ENCODE measurements at regions not wholly inside any gene's neighbourhood (a gene's known extent, or its start where the extent isn't known, plus 50 kb on each side); places are given as distances from the start of the nearest gene placed in this dataset.
A peak's percentile ranks its signal among the peaks of the same experiment; 100 is the strongest.

GRCh38 chr18:39966275-39966674 lies 1988.8 kb upstream of the PIK3C3 start:
- intact Hi-C loops (cut with DNase I) = no loop called here
- Histone ChIP-seq H3K27me3 (no peaks in the 10 kb centered on the region), H3K9me3 (no peaks in the 10 kb centered on the region), H3K4me1 (no peaks in the 10 kb centered on the region), H3K4me3 (no peak overlapping the region), H3K27ac (no peak overlapping the region), H3K36me3 (no peaks in the 10 kb centered on the region)
- no peak for ATAC-seq
- TF ChIP-seq POLR2A (IDR thresholded peaks at IDR 0.05) = no peak
- peak in 1 of 12 donors; percentile 4 for TF ChIP-seq CTCF (IDR thresholded peaks at IDR 0.05)
- WGBS, 4 donors = 59 to 61% (median 60%) methylated on average over 3 of the region's 3 CpGs
- DNase-seq = no peak

GRCh38 chr18:39962546-39962945 lies 1992.5 kb upstream of the PIK3C3 start:
- no peaks in the 10 kb centered on the region for H3K27me3 ChIP-seq
- ATAC-seq = no peak

GRCh38 chr18:39960550-39960949 lies 1994.5 kb upstream of the PIK3C3 start:
- TF ChIP-seq POLR2A (IDR thresholded peaks at IDR 0.05) (no peak), CTCF (IDR thresholded peaks at IDR 0.05) (no peak)
- Histone ChIP-seq H3K36me3 (no peaks in the 10 kb centered on the region), H3K27ac (no peak overlapping the region), H3K9me3 (no peaks in the 10 kb centered on the region), H3K4me3 (no peak overlapping the region), H3K27me3 (no peaks in the 10 kb centered on the region), H3K4me1 (no peaks in the 10 kb centered on the region)
- ATAC-seq (no peak), DNase-seq (no peak)
- intact Hi-C loops (cut with DNase I) = no loop called here
- whole genome bisulfite sequencing, 4 donors = 91 to 100% (median 96%) methylated on average over 1 of the region's 1 CpG

More at GRCh38 chr18:39962546-39962945, 1992.5 kb upstream of the PIK3C3 start:
- WGBS, 4 donors = 77 to 92% (median 86%) methylated on average over 2 of the region's 2 CpGs
- no peaks in the 10 kb centered on the region for H3K4me1 ChIP-seq
- intact Hi-C loops (cut with DNase I) = no loop called here
- no peak overlapping the region for H3K27ac ChIP-seq
- H3K36me3 ChIP-seq = no peaks in the 10 kb centered on the region
- no peak overlapping the region for H3K4me3 ChIP-seq
- no peak for DNase-seq
- no peaks in the 10 kb centered on the region for H3K9me3 ChIP-seq
- no peak for TF ChIP-seq POLR2A (IDR thresholded peaks at IDR 0.05)
- TF ChIP-seq CTCF (IDR thresholded peaks at IDR 0.05) = no peak

- TF ChIP-seq CTCF (IDR thresholded peaks at IDR 0.05) (no peak), POLR2A (IDR thresholded peaks at IDR 0.05) (no peak)
- Histone ChIP-seq H3K27ac (no peak overlapping the region), H3K4me3 (no peak overlapping the region), H3K27me3 (no peaks in the 10 kb centered on the region), H3K4me1 (no peaks in the 10 kb centered on the region), H3K36me3 (no peaks in the 10 kb centered on the region), H3K9me3 (no peaks in the 10 kb centered on the region)
- DNase-seq = no peak
- intact Hi-C loops (cut with DNase I) = no loop called here
- WGBS, 4 donors = 74 to 89% (median 79%) methylated on average over 2 of the region's 2 CpGs
- no peak for ATAC-seq
Observed at GRCh38 chr18:39959839-39960238, 1995.2 kb upstream of the PIK3C3 start.
